ENCODE measurements at regions not wholly inside any gene's neighbourhood (a gene's known extent, or its start where the extent isn't known, plus 50 kb on each side); places are given as distances from the start of the nearest gene placed in this dataset.
A peak's percentile ranks its signal among the peaks of the same experiment; 100 is the strongest.

DNA sequence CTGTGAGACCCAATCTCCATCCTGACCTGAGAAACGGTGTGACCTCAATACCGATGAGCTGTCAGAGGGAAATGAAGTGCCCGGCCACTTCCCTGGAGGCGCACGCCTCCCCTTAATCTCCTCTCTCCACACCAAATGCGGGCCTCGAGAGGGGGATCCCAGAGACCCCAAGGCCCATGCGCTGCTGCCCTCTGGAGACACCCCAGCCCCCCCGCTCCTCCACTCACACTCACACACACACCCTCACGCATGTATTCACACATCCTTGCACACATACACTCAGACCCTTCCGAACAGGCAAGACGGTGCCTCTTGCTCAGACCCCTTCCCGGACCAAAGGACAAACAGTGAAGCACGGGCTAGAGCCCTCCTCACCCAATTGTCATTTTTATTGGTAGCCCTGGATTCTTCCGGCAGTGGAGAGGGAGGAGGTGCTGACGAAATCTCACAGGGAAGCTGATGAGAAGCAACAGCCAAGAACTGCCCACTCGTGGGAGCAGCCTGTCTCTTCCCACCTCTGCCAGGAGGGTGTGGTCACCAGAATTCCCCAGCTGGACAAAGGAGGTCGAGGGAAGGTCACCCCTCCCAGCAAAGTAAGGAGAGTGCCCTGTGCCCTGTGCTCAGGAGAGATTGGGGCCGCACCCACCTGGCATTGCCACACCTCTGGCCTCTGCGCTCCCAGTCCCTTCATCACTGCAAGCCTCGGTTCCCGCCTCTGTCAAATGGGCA lies 136.0 kb upstream of the TNRC6C start:
- TF ChIP-seq EP300 (IDR thresholded peaks at IDR 0.05; ENCODE audit: low read depth) (no peak), POLR2AphosphoS5 (IDR thresholded peaks at IDR 0.05) (no peak), POLR2A (IDR thresholded peaks at IDR 0.05) (no peak)
- TF ChIP-seq, protein P1, sequence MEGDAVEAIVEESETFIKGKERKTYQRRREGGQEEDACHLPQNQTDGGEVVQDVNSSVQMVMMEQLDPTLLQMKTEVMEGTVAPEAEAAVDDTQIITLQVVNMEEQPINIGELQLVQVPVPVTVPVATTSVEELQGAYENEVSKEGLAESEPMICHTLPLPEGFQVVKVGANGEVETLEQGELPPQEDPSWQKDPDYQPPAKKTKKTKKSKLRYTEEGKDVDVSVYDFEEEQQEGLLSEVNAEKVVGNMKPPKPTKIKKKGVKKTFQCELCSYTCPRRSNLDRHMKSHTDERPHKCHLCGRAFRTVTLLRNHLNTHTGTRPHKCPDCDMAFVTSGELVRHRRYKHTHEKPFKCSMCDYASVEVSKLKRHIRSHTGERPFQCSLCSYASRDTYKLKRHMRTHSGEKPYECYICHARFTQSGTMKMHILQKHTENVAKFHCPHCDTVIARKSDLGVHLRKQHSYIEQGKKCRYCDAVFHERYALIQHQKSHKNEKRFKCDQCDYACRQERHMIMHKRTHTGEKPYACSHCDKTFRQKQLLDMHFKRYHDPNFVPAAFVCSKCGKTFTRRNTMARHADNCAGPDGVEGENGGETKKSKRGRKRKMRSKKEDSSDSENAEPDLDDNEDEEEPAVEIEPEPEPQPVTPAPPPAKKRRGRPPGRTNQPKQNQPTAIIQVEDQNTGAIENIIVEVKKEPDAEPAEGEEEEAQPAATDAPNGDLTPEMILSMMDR (IDR thresholded peaks at IDR 0.05), result no peak
- H3K27me3 ChIP-seq, result no peaks in the 10 kb centered on the region
- in situ Hi-C loops (cut with MboI; ENCODE audit: low pct_ligation_motif_present in 1 of 4, low pct_unique_long_range_greater_than_20kb in 1 of 4, low sequenced_read_pairs in 3 of 4), result no loop called here
- intact Hi-C loops (cut with DNase I; ENCODE audit: low total_unique reads), result no loop called here
- H3K9me3 ChIP-seq, result no peaks in the 10 kb centered on the region
- no peak overlapping the region for H3K27ac ChIP-seq
- DNase-seq, result peak; percentile 56
- no peaks in the 10 kb centered on the region for H3K36me3 ChIP-seq
- 64% methylated on average over 22 of the region's 22 CpGs; no CpG with 5 or more reads in 1 of the 2 donors for WGBS, 2 donors (ENCODE audit: low coverage in 1 of 2)
- no peak overlapping the region for H3K4me3 ChIP-seq
- peaks cover 0 to 9% (median 8%) of the 10 kb centered on the region in 4 donors for H3K4me1 ChIP-seq

DNA sequence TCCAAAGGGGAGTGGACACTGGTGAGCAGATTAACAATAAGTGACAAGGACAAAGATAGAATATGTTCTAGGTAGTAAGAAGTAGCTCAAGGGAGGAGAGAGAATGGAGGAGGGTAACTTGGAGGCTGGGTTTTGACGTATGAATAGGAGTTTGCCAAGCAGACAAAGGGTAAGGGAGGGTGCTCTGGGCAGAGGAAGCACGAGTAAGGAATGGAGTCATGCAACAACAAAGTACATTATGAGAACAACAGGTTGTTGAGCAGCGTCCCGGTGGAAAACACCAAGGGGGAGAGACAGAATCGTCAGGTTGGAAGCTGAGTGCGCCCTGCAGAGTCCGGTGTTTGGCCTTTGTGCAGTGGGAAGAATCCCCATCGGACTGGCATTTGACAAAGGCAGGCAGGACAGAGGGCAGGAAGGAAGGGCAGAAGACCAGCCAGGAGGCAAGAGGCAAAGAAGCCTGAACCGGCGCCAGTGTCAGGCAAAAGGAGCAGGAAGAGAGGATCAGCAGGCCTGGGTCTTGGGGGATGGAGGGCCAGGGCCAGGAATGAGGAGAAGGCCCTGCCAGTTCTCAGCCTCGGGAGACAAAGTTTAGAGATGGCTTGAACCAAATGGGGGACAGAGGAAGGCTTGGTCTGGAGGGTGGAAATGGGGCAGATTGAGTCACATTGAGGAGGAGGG lies 134.3 kb upstream of the TNRC6C start:
- in situ Hi-C loops (cut with MboI; ENCODE audit: low pct_ligation_motif_present in 1 of 4, low pct_unique_long_range_greater_than_20kb in 1 of 4, low sequenced_read_pairs in 3 of 4) (no loop called here), intact Hi-C loops (cut with DNase I; ENCODE audit: low total_unique reads) (no loop called here)
- H3K27me3 ChIP-seq, result no peaks in the 10 kb centered on the region
- no peak overlapping the region for H3K4me3 ChIP-seq
- WGBS, 2 donors (ENCODE audit: low coverage in 1 of 2), result 80 to 85% methylated on average over 8 to 11 of the region's 11 CpGs
- no peaks in the 10 kb centered on the region for H3K36me3 ChIP-seq
- no peaks in the 10 kb centered on the region for H3K9me3 ChIP-seq
- TF ChIP-seq POLR2A (IDR thresholded peaks at IDR 0.05), result no peak
- no peak for TF ChIP-seq POLR2AphosphoS5 (IDR thresholded peaks at IDR 0.05)
- TF ChIP-seq EP300 (IDR thresholded peaks at IDR 0.05; ENCODE audit: low read depth), result no peak
- TF ChIP-seq, protein P1 (IDR thresholded peaks at IDR 0.05), result no peak
- no peak for DNase-seq
- H3K4me1 ChIP-seq, result peaks cover 0 to 9% (median 8%) of the 10 kb centered on the region in 4 donors
- no peak overlapping the region for H3K27ac ChIP-seq

DNA sequence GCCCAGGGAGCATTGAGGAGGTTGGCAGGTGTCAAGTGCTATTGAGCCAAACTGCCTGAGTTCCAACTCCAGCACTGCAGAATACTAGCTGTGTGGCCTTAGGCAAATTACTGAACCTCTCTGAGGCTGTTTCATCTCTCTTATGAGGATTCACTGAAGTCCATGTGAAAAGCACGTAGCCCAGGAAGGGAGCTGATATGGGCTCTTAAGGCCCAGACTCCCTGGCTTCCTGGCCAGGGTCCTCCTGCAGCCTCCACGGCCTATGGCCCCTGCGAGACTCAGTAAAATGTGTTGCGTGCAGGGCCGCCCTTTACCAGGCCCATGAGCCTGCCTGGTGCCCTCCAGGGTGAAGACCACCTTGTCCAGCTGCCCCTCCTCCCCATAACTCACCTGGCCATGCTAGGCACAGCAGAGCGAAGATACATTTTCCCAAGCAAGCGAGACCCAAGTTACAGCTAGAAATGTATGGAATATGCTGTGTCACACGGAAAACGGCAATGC lies 133.7 kb upstream of the TNRC6C start:
- Histone ChIP-seq H3K36me3 (no peaks in the 10 kb centered on the region), H3K27ac (no peak overlapping the region), H3K9me3 (no peaks in the 10 kb centered on the region), H3K27me3 (no peaks in the 10 kb centered on the region), H3K4me1 (peaks cover 0 to 12% (median 8%) of the 10 kb centered on the region in 4 donors), H3K4me3 (no peak overlapping the region)
- in situ Hi-C loops (cut with MboI; ENCODE audit: low pct_ligation_motif_present in 1 of 4, low pct_unique_long_range_greater_than_20kb in 1 of 4, low sequenced_read_pairs in 3 of 4), result no loop called here
- intact Hi-C loops (cut with DNase I; ENCODE audit: low total_unique reads), result no loop called here
- 96% methylated on average over 9 of the region's 9 CpGs; no CpG with 5 or more reads in 1 of the 2 donors for WGBS, 2 donors (ENCODE audit: low coverage in 1 of 2)
- TF ChIP-seq, protein P1 (IDR thresholded peaks at IDR 0.05), result no peak
- TF ChIP-seq POLR2AphosphoS5 (IDR thresholded peaks at IDR 0.05) (no peak), EP300 (IDR thresholded peaks at IDR 0.05; ENCODE audit: low read depth) (no peak), POLR2A (IDR thresholded peaks at IDR 0.05) (no peak)
- no peak for DNase-seq

DNA sequence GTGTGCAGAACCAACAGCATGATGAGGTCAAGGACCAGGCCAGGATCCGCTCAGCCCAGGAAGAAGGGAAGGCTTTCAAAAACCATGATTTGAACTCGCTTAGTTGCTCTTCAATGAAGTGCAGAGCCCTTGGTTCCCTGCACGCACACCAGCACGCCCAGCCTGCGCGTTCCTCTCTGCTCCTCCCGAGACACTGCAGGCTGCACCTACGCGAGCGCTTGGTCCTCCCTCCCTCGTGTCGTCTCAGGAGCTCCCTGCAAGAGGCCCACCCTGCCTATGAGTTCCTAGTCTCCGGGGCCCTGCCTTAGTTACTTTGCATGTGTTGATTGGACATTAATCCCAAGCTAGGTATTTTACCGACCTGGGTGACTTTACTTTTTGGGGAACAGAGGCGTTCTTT lies 132.9 kb upstream of the TNRC6C start:
- no peak overlapping the region for H3K27ac ChIP-seq
- no peaks in the 10 kb centered on the region for H3K9me3 ChIP-seq
- no peak overlapping the region for H3K4me3 ChIP-seq
- no peak for TF ChIP-seq EP300 (IDR thresholded peaks at IDR 0.05; ENCODE audit: low read depth)
- TF ChIP-seq POLR2AphosphoS5 (IDR thresholded peaks at IDR 0.05), result no peak
- TF ChIP-seq, protein P1 (IDR thresholded peaks at IDR 0.05), result no peak
- TF ChIP-seq POLR2A (IDR thresholded peaks at IDR 0.05), result no peak
- DNase-seq, result no peak
- in situ Hi-C loops (cut with MboI; ENCODE audit: low pct_ligation_motif_present in 1 of 4, low pct_unique_long_range_greater_than_20kb in 1 of 4, low sequenced_read_pairs in 3 of 4) (no loop called here), intact Hi-C loops (cut with DNase I; ENCODE audit: low total_unique reads) (no loop called here)
- 77 to 86% methylated on average over 6 to 15 of the region's 15 CpGs for WGBS, 2 donors (ENCODE audit: low coverage in 1 of 2)
- H3K27me3 ChIP-seq, result no peaks in the 10 kb centered on the region
- no peaks in the 10 kb centered on the region for H3K36me3 ChIP-seq
- H3K4me1 ChIP-seq, result peaks cover 2 to 20% (median 11%) of the 10 kb centered on the region in 4 donors

Data from transverse colon (tissue), 4 donors.